HEK293T (cell line): ENCODE measurements at regions not wholly inside any gene's neighbourhood (a gene's known extent, or its start where the extent isn't known, plus 50 kb on each side); places are given as distances from the start of the nearest gene placed in this dataset.

Experiments
- ARNT ChIP-seq: fragments of 450-650 bp; IDR thresholded peaks from 2 replicates; pipeline ENCODE4 v1.6.1; 2017; ENCODE audit warnings: mild to moderate bottlenecking
- BHLHE40 ChIP-seq: fragments of 450-650 bp; IDR thresholded peaks from 2 replicates; pipeline ENCODE4 v1.6.1; 2016; ENCODE audit warnings: mild to moderate bottlenecking, moderate library complexity, borderline replicate concordance
- ELF4 ChIP-seq: fragments of 450-650 bp; IDR thresholded peaks from 2 replicates; pipeline ENCODE4 v1.6.1; 2017; ENCODE audit warnings: antibody characterized with exemption
- FOXA1 ChIP-seq: fragments of 450-650 bp; IDR thresholded peaks from 2 replicates; pipeline ENCODE4 v1.6.1; 2016; ENCODE audit warnings: mild to moderate bottlenecking
- FOXM1 ChIP-seq: fragments of 450-650 bp; IDR thresholded peaks from 2 replicates; pipeline ENCODE4 v1.6.1; 2017; ENCODE audit warnings: mild to moderate bottlenecking, borderline replicate concordance
- L3MBTL2 ChIP-seq: fragments of 450-650 bp; conservative IDR thresholded peaks from 2 replicates; pipeline ENCODE4 v1.6.1; 2016; ENCODE audit warnings: mild to moderate bottlenecking
- LEF1 ChIP-seq: fragments of 450-650 bp; IDR thresholded peaks from 2 replicates; pipeline ENCODE4 v1.6.1; 2017; ENCODE audit warnings: mild to moderate bottlenecking, borderline replicate concordance
- PKNOX1 ChIP-seq: fragments of 450-650 bp; IDR thresholded peaks from 2 replicates; pipeline ENCODE4 v1.6.1; 2016
- TARDBP ChIP-seq: fragments of 450-650 bp; IDR thresholded peaks from 2 replicates; pipeline ENCODE4 v1.6.1; 2016

GRCh38 chr6:130578713-130579112 is 212.9 kb downstream of the TMEM200A start:
- no peak for TF ChIP-seq FOXM1
- TF ChIP-seq LEF1 = no peak
- no peak for TF ChIP-seq BHLHE40
- no peak for TF ChIP-seq FOXA1
- no peak for TF ChIP-seq ELF4
- no peak for TF ChIP-seq L3MBTL2
- TF ChIP-seq PKNOX1 = no peak
- no peak for TF ChIP-seq TARDBP
- TF ChIP-seq ARNT = no peak
